ENCODE measurements at regions not wholly inside any gene's neighbourhood (a gene's known extent, or its start where the extent isn't known, plus 50 kb on each side); places are given as distances from the start of the nearest gene placed in this dataset.
"Not testable (repeated sequence)": the region's sequence is repeated elsewhere in the genome, so short reads cannot be mapped to it uniquely, and the experiment has no call there.

DNA sequence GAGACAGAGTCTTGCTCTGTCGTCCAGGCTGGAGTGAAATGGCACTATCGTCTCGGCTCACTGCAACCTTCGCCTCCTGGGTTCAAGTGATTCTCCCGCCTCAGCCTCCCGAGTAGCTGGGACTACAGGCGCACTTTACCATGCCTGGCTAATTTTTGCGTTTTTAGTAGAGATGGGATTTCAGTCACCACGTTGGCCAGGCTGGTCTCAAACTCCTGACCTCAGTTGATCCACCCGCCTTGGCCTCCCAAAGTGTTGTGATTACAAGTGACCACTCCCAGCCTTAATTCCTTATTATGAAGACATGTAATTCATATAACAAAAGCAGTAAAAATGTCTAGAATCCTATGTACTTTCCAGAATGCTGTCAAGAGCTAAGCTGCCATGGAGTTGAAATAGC, 434.5 kb upstream of the ZNG1F start:
- DNase-seq (ENCODE audit: low spot score) = not testable (repeated sequence)

DNA sequence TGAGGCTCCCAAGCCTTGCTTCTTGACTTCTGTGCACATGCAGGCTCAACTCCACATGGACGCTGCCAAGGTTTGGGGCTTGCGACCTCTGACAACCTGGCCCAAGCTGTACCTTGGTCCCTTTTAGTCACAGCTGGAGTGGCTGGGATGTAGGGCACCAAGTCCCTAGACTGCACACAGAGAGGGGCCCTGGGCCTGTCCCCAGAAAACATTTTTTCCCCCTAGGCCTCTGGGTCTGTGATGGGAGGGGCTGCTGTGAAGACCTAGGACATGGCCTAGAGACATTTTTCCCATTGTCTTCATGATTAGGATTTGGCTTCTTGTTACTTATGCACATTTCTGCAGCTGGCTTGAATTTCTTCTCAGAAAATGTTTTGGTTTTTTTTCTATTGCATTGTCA, 430.1 kb upstream of the ZNG1F start:
- not testable (repeated sequence) for DNase-seq (ENCODE audit: low spot score)

DNA sequence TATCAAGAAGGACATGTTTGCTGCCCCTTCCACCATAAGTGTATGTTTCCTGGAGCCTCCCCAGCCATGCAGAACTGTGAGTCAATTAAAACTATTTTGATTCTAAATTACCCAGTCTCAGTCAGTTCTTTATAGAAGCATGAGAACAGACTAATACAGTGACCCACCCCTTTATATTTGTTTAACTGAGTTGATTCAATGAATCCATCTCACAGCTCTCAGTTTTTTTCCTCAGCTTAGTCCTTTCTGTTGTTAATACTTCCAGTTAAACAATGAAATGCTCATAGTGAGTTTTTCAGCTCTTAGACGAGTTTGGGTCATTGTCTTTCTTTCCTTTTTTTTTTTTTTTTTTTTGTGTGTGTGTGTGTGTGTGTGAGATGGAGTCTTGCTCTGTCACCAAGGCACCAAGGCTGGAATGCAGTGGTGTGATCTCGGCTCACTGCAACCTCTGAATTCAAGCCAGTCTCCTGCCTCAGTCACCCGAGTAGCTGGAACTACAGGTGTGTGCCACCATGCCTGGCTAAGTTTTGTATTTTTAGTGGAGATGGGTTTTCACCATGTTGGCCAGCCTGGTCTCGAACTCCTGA, 417.9 kb upstream of the ZNG1F start:
- DNase-seq (ENCODE audit: low spot score) = not testable (repeated sequence)

DNA sequence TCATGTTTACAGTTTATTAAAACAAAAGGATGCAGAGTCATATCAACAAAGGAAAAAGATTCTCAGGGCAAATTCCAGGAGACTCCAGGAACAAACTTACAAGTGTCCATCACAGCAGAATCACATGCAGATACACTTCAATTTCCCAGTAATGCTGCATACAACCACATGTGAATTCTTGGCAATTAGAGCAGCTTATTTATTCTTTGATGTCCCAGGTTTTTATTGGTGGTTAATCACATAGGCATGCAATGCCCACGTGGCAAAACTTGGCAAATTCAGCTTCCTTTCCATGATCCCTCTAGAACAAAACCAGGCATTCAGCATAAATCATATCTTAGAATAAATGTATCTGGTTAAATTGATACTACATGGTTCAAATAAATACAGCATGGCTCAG, 376.5 kb upstream of the ZNG1F start:
- DNase-seq (ENCODE audit: low spot score) = not testable (repeated sequence)
